HG03442 (cell line): ENCODE measurements at regions not wholly inside any gene's neighbourhood (a gene's known extent, or its start where the extent isn't known, plus 50 kb on each side); places are given as distances from the start of the nearest gene placed in this dataset.
"Not testable (repeated sequence)": the region's sequence is repeated elsewhere in the genome, so short reads cannot be mapped to it uniquely, and the experiment has no call there.

Source experiments
- ATAC-seq: cut with Tn5 transposase; IDR thresholded peaks from one replicate; pipeline ENCODE4 v1.9.1; 2021; ENCODE audit warnings: mild to moderate bottlenecking, moderate library complexity; ENCODE audit not compliant: unreplicated experiment

DNA sequence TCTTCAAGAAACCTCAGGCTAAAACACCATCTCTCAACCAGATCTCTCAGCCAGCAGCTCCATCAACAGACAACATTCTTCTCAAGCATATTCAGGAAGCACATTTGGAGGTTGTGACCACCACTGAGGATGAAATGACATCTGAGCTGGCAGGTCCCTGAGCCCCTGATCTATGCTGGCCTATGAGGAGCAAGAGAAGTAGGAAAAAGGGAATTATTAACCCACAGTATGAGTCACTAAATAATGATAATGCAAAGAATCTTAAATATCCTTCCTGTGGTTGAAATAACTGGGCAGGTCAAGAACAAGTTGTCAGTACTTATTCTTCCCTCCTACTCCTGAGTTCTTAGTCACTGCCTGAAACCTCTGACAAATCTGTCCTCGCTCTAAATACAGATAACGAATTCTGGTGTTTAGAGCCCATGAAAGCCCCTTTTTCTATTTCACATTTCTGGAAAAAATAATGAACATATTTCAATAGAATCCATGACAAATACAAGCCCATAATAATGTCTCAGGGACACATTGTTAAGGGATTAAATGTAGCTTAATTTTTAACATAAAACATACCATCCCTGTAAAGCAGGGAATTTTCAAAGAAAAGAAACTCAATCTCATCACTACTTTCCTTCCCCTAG is 225.8 kb upstream of the IRS2 start:
- ATAC-seq = no peak

GRCh38 chr13:110010404-110011138 is 224.2 kb upstream of the IRS2 start:
- ATAC-seq = no peak

DNA sequence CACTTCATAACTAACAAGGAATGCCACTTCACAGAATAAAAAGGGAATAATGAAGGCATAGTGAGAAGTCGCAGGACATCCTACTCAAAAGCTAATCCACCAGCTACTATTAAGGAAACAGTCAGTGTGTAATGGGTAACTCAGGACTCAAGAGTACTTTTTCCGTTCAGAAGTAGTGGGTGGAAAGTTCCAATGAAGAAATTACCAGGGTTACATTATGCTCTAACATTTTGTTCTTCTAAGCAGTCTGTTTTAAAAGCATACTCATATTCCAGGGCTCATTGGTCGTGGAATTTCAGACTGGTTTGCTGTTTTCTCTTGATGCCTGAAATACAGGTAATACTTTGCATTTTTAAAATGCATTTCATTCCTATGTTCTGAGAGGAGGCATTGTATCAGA is 222.4 kb upstream of the IRS2 start:
- ATAC-seq = no peak

- ATAC-seq = no peak
These were observed 219.9 kb upstream of the IRS2 start for GRCh38 chr13:110006304-110006703.

- no peak for ATAC-seq
These were observed 219.2 kb upstream of the IRS2 start for GRCh38 chr13:110005563-110005962.

DNA sequence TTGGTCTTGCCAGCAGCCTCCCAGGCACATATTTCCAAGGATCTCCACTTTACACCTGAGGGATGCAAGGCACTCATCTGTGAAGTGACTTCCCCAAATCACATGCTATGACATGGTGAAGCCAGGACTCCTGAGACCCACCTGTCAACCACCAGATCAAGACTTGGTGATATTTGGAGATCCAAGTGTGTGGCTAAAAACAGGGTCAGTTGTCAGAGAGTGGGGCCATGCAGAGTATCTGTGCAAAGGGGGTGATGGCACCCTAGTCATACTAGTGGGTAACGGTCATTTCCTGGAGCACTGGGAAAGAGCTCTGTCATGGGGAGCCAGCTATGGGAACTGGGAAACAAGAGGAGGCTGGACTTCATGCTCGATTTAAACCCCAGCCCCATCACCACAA is 218.4 kb upstream of the IRS2 start:
- ATAC-seq = no peak

- no peak for ATAC-seq
These were observed 215.4 kb upstream of the IRS2 start for GRCh38 chr13:110001670-110002275.

DNA sequence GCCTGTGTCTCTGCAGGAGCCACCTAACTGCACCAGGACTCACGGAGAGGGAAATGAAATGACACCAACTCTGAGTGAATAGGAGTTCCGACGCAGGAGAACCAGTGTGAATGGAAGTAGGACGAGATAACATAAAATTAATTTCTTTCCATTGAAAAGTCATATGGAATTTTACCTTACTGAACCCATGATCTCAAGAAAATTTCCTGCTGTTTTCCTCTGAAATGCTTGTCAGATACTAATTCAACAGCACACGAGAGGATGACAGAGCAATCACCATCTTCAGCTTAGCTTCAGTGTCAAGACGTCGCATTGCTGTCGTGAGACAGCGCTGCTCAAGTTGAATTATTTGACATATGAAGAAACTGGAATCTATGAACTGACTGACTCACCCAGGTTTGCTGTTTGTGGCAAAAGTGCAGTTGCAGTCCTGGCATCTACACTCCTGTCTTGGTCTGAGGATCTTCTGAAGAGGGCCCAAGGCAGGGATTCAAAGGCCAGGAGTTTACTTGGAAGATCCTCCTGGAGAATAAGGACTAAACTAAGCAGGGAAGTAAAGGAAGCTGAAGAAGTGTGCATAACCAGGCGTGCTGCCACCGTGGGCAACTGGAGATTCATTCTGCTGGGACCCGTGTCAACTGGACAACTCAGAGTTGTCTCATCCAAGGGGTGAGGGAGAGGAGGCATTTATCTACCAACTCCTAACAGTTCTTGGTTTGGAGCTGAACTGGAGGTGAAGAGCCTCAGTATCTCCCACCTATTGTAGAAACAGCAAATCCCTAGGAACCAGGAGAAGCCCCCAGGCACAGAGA is 214.4 kb upstream of the IRS2 start:
- ATAC-seq = no peak

GRCh38 chr13:109999659-110000533 is 213.5 kb upstream of the IRS2 start:
- no peak for ATAC-seq

- no peak for ATAC-seq
These were observed 212.5 kb upstream of the IRS2 start for GRCh38 chr13:109998684-109999533.

- no peak for ATAC-seq
These were observed 211.7 kb upstream of the IRS2 start for GRCh38 chr13:109998037-109998436.

DNA sequence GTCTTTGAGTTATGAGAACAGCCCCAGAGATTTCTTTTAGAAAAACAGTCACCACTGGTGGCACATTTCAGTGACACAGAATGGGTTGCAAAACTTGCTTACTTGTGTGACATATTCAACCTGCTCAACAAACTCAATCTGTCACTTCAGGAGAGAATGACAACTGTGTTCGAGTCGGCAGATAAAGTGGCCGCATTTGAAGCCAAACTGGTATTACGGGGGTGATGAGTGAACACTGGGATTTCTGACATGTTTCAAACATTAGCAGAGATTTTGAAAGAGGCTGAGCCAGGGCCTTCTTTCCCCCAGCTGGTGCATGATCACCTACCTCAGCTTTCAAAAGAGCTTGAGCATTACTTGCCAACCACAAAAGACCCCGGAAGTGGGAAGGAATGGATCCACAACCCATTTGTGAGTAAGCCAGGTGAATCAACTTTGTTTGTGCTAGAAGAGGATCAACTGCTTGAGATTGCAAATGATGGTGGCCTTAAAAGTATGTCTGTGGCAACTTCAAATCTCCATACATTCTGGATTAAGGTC is 210.7 kb upstream of the IRS2 start:
- not testable (repeated sequence) for ATAC-seq

GRCh38 chr13:109996404-109996960 is 210.1 kb upstream of the IRS2 start:
- no peak for ATAC-seq

GRCh38 chr13:109995578-109995977 is 209.2 kb upstream of the IRS2 start:
- no peak for ATAC-seq

DNA sequence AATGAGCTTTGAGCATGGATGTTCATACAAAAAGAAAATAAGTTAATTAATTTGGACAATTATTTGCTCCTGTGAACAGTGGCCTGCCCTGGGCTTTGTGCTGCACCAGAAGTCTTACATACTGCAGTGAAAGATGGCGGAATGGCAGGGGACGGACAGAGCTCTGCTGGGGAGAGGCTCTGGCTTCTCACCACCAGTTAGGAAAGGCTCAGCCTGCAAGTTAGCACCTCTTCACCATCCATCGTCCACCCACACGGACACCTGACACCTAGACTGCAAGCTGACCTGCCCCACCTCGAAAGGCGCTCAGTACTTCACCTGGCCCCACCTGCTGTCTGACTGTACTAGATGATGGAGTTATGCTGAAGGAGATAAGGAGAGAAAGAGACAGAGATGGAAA is 203.9 kb upstream of the IRS2 start:
- ATAC-seq = no peak

DNA sequence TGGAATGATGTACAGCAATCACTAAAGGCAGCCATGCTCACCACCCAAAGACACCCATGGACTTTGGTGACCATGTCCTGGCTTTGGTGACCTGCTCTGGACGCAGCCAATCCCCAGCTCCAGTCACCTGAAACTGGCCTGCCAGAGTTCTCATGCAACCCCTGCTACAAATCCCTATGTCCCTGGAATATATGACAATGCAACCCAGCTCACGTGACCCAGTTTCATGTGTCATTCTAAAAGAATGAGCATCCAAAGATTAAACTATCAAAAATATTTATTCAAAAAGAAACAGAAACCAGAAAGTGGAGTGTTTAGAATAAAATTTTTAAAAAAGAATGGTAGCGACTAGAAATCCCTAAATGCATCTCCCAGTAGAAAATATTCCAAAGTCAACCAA is 203.3 kb upstream of the IRS2 start:
- ATAC-seq = no peak

- no peak for ATAC-seq
These were observed 202.8 kb upstream of the IRS2 start for GRCh38 chr13:109989155-109989554.

DNA sequence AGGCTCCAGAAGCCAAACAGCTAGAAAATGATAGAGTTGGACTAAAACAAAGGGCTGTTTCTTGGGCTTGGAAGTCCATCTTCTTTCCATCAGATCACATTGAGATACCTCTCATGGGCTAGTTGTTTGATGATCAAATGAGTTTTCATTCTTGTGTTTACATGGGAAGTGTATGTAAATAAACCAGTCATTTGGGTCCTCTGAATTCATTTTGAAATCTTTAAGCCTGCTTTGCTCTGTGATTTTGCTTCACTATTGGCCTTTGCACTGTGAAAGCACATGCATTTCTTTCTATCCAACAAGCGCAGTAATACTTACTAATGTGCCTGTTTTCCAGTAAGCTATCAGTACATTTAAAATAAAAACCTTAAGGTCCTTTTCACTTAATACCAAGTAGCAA is 200.5 kb upstream of the IRS2 start:
- ATAC-seq = no peak

- ATAC-seq = no peak
These were observed 199.6 kb upstream of the IRS2 start for GRCh38 chr13:109985871-109986450.
